Activated naive CD4-positive, alpha-beta T cell treated with anti-CD3 and anti-CD28 coated beads for 36 hours (primary cell): ENCODE measurements at regions not wholly inside any gene's neighbourhood (a gene's known extent, or its start where the extent isn't known, plus 50 kb on each side); places are given as distances from the start of the nearest gene placed in this dataset.

ENCODE experiments used
- CTCF ChIA-PET: fragments of 350-600 bp; sonication (Branson Sonifier 250); formaldehyde crosslinking; loops from one replicate; lab custom pipeline; 2021; ENCODE audit warnings: antibody characterized with exemption; lab: Charles Lee
- DNase-seq: peaks from one replicate; pipeline ENCODE4 v3.0.0-alpha.2; 2020
- H3K27ac Mint-ChIP-seq: one replicate; pipeline ENCODE4 v1.8.0; 2021; ENCODE audit warnings: mild to moderate bottlenecking, mixed read lengths
- H3K27me3 Mint-ChIP-seq: one replicate; pipeline ENCODE4 v1.8.0; 2021; ENCODE audit warnings: low read depth, mixed read lengths
- H3K36me3 Mint-ChIP-seq: one replicate; pipeline ENCODE4 v1.8.0; 2021; ENCODE audit warnings: low read depth, mixed read lengths
- H3K4me1 Mint-ChIP-seq: one replicate; pipeline ENCODE4 v1.8.0; 2021; ENCODE audit warnings: low read depth, mixed read lengths
- H3K4me3 Mint-ChIP-seq: one replicate; pipeline ENCODE4 v1.8.0; 2021; ENCODE audit warnings: mild to moderate bottlenecking, moderate library complexity, mixed read lengths
- H3K9me3 Mint-ChIP-seq: one replicate; pipeline ENCODE4 v1.8.0; 2021; ENCODE audit warnings: mixed read lengths
- intact Hi-C: fragments of 100-400 bp; cut with micrococcal nuclease; formaldehyde crosslinking; loops from one replicate; pipeline ENCODE4 v1.15.1; 2023

DNA sequence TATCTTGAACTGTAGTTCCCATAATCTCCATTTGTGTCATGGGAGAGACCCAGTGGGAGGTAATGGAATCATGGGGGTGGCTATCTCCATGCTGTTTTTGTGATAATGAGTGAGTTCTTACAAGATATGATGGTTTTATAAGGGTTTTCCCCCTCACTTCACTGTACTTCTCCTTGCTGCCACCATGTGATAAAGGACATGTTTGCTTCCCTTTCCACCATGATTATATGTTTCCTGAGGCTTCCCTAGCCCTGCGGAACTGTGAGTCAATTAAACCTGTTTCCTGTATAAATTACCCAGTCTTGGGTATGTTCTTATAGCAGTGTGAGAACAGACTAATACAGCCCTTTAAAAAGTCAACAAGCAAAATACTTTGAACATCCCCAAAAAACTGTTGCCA, 427.7 kb downstream of the HTR7 start:
- Mint-ChIP-seq H3K27ac (no peak overlapping the region), H3K27me3 (no peaks in the 10 kb centered on the region), H3K9me3 (no peaks in the 10 kb centered on the region), H3K4me1 (no peaks in the 10 kb centered on the region), H3K36me3 (no peaks in the 10 kb centered on the region), H3K4me3 (no peak overlapping the region)
- CTCF ChIA-PET, result no interaction called here
- no peak for DNase-seq
- intact Hi-C loops, result no loop called here

DNA sequence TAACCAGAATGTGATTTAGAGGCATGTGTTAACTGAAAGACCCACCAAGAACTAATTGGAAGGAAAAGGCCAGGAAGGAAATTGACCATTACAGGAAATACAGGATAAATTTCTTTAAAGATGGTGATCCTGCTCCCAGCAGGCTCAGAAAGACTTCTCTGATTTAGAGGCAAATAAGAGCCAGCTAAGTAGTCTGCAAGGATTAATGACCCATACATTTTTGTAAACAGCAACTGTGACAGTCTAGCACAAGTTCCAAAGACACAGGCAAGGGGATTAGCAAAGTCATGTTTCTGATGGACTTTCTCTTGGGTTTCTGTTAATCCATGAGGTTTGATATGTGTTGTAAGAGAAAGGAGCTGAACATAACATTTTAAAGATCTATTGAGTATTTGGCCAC, 425.0 kb downstream of the HTR7 start:
- no peak for DNase-seq
- H3K9me3 Mint-ChIP-seq, result no peaks in the 10 kb centered on the region
- H3K27ac Mint-ChIP-seq, result no peak overlapping the region
- intact Hi-C loops, result no loop called here
- no peaks in the 10 kb centered on the region for H3K36me3 Mint-ChIP-seq
- no peak overlapping the region for H3K4me3 Mint-ChIP-seq
- H3K4me1 Mint-ChIP-seq, result no peaks in the 10 kb centered on the region
- H3K27me3 Mint-ChIP-seq, result no peaks in the 10 kb centered on the region
- CTCF ChIA-PET, result no interaction called here

- no peaks in the 10 kb centered on the region for H3K27me3 Mint-ChIP-seq
- H3K4me3 Mint-ChIP-seq, result no peak overlapping the region
- H3K9me3 Mint-ChIP-seq, result no peaks in the 10 kb centered on the region
- H3K27ac Mint-ChIP-seq, result no peak overlapping the region
- no peak for DNase-seq
- H3K36me3 Mint-ChIP-seq, result no peaks in the 10 kb centered on the region
- CTCF ChIA-PET, result no interaction called here
- H3K4me1 Mint-ChIP-seq, result no peaks in the 10 kb centered on the region
- intact Hi-C loops, result no loop called here
These were observed 422.5 kb downstream of the HTR7 start for GRCh38 chr10:90435296-90435695.

GRCh38 chr10:90437452-90437851, 420.4 kb downstream of the HTR7 start:
- H3K4me3 Mint-ChIP-seq, result no peak overlapping the region
- no peaks in the 10 kb centered on the region for H3K36me3 Mint-ChIP-seq
- peaks cover 11% of the 10 kb centered on the region for H3K9me3 Mint-ChIP-seq
- H3K4me1 Mint-ChIP-seq, result no peaks in the 10 kb centered on the region
- CTCF ChIA-PET, result no interaction called here
- no peaks in the 10 kb centered on the region for H3K27me3 Mint-ChIP-seq
- no peak for DNase-seq
- no peak overlapping the region for H3K27ac Mint-ChIP-seq
- intact Hi-C loops, result no loop called here

GRCh38 chr10:90440870-90441269, 417.0 kb downstream of the HTR7 start:
- CTCF ChIA-PET, result no interaction called here
- no peaks in the 10 kb centered on the region for H3K36me3 Mint-ChIP-seq
- H3K27me3 Mint-ChIP-seq, result no peaks in the 10 kb centered on the region
- H3K4me3 Mint-ChIP-seq, result no peak overlapping the region
- no peaks in the 10 kb centered on the region for H3K4me1 Mint-ChIP-seq
- no peak for DNase-seq
- H3K9me3 Mint-ChIP-seq, result peaks cover 19% of the 10 kb centered on the region
- intact Hi-C loops, result no loop called here
- no peak overlapping the region for H3K27ac Mint-ChIP-seq

- no peak overlapping the region for H3K27ac Mint-ChIP-seq
- H3K9me3 Mint-ChIP-seq, result peaks cover 22% of the 10 kb centered on the region
- H3K27me3 Mint-ChIP-seq, result no peaks in the 10 kb centered on the region
- no peaks in the 10 kb centered on the region for H3K4me1 Mint-ChIP-seq
- no peaks in the 10 kb centered on the region for H3K36me3 Mint-ChIP-seq
- H3K4me3 Mint-ChIP-seq, result no peak overlapping the region
- DNase-seq, result no peak
- CTCF ChIA-PET, result no interaction called here
- intact Hi-C loops, result no loop called here
These were observed 414.5 kb downstream of the HTR7 start for GRCh38 chr10:90443342-90443741.

GRCh38 chr10:90447831-90448230, 410.0 kb downstream of the HTR7 start:
- no peak overlapping the region for H3K4me3 Mint-ChIP-seq
- peaks cover 7% of the 10 kb centered on the region for H3K9me3 Mint-ChIP-seq
- no peaks in the 10 kb centered on the region for H3K27me3 Mint-ChIP-seq
- CTCF ChIA-PET, result no interaction called here
- no peak for DNase-seq
- H3K27ac Mint-ChIP-seq, result no peak overlapping the region
- no peaks in the 10 kb centered on the region for H3K4me1 Mint-ChIP-seq
- H3K36me3 Mint-ChIP-seq, result no peaks in the 10 kb centered on the region
- intact Hi-C loops, result no loop called here

DNA sequence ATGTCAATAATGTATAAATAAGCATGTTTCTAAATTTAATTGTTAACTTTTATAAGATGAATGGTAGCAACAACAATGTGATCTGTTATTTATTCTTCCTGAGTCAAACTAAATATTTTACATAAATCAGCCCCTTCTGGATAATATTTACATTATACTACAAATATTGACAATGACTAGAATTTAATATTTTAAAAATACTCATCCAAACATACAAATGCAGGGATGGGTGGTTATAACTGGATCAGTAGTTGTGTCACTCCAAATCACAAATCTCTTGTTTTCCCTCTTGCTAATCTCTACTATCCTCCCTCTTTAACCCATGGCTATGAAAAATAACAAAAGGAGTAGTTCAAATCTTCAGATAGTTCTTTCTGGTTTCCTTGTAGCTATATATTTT, 407.0 kb downstream of the HTR7 start:
- no peak for DNase-seq
- H3K36me3 Mint-ChIP-seq, result no peaks in the 10 kb centered on the region
- H3K27me3 Mint-ChIP-seq, result no peaks in the 10 kb centered on the region
- H3K27ac Mint-ChIP-seq, result no peak overlapping the region
- H3K9me3 Mint-ChIP-seq, result peaks cover 3% of the 10 kb centered on the region
- no peak overlapping the region for H3K4me3 Mint-ChIP-seq
- CTCF ChIA-PET, result no interaction called here
- H3K4me1 Mint-ChIP-seq, result no peaks in the 10 kb centered on the region
- intact Hi-C loops, result no loop called here

DNA sequence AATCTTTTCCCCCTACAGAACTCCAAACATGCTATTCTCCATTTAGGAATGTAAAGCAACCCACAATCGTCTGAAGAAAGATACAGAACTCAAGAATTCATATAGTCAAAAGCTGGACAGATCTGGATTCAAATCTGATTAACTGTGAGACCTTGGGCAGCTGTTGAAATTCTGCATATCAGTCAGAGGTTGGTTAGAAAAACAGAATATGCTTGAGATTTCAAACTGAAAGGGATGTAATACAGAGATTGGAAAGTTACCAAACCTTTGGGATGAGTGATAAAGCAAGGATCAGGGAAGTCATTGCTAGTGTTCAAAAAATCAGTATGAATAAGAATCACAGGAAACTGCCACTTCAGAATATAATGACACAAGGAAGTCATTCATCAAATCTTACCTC, 406.6 kb downstream of the HTR7 start:
- CTCF ChIA-PET, result no interaction called here
- no peak overlapping the region for H3K4me3 Mint-ChIP-seq
- no peaks in the 10 kb centered on the region for H3K4me1 Mint-ChIP-seq
- intact Hi-C loops, result no loop called here
- H3K27ac Mint-ChIP-seq, result no peak overlapping the region
- DNase-seq, result no peak
- no peaks in the 10 kb centered on the region for H3K36me3 Mint-ChIP-seq
- peaks cover 2% of the 10 kb centered on the region for H3K9me3 Mint-ChIP-seq
- H3K27me3 Mint-ChIP-seq, result no peaks in the 10 kb centered on the region

DNA sequence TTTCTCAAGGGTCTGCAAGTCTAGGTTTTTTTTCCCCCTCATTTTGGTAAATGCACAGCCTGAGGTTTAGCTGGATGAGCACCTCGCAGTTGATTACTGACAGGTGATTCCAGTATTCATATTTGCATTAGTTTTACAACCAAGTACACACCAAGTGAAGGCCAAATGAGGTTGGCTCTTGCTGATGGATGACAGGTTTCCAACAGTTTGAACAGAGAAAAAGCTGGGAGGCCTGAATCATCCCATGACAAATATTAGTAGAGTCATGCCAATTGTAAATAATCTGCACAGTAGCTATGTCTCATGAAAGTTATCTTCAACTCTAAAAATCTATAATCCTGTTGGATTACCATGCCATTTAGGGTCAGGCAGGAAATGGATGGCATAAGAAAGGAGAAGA, 399.8 kb downstream of the HTR7 start:
- Mint-ChIP-seq H3K4me3 (no peak overlapping the region), H3K9me3 (no peaks in the 10 kb centered on the region), H3K4me1 (no peaks in the 10 kb centered on the region), H3K27me3 (peaks cover 3% of the 10 kb centered on the region), H3K36me3 (no peaks in the 10 kb centered on the region), H3K27ac (no peak overlapping the region)
- CTCF ChIA-PET, result no interaction called here
- intact Hi-C loops, result no loop called here
- DNase-seq, result no peak

GRCh38 chr10:90458571-90458970, 399.3 kb downstream of the HTR7 start:
- Mint-ChIP-seq H3K4me3 (no peak overlapping the region), H3K36me3 (no peaks in the 10 kb centered on the region), H3K27me3 (peaks cover 3% of the 10 kb centered on the region), H3K9me3 (no peaks in the 10 kb centered on the region), H3K4me1 (no peaks in the 10 kb centered on the region), H3K27ac (no peak overlapping the region)
- CTCF ChIA-PET, result no interaction called here
- intact Hi-C loops, result no loop called here
- DNase-seq, result no peak

DNA sequence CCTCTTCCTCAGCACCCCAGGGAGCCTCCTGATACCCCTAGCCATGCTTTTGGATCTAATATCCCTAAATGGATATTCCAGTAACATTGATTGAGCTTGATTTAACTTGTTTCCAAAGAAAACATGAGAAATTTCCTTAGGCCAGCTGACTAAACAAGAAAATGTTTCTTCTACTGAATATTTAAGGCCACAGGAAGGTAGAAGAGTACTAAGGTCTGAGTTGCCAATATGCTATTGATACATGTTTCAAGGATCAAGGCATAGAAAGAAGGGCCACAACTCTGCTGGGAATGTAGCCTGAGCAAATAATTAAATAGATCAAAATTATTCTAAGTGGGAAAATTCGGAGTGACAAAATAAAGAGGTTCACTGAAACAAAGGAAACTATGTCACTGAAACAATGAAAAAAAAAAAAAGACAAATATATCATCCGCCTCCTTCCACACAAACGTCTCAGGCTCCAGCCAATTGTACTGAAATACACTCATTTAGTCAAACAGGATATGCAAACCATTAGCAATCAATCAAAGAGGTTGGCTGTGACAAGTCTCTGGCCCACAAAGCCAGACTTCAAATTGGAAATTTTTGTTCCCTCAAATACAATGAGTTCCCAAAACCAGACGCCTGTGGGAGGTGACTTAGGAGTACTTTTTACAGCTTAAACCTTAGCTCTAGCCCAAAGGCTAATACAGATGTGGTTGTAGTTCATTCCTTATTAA, 396.2 kb downstream of the HTR7 start:
- intact Hi-C loops, result no loop called here
- Mint-ChIP-seq H3K9me3 (no peaks in the 10 kb centered on the region), H3K27me3 (peaks cover 3% of the 10 kb centered on the region), H3K4me1 (no peaks in the 10 kb centered on the region), H3K4me3 (no peak overlapping the region), H3K27ac (no peak overlapping the region), H3K36me3 (no peaks in the 10 kb centered on the region)
- CTCF ChIA-PET, result no interaction called here
- no peak for DNase-seq

GRCh38 chr10:90462749-90463470, 394.9 kb downstream of the HTR7 start:
- Mint-ChIP-seq H3K36me3 (no peaks in the 10 kb centered on the region), H3K4me3 (no peak overlapping the region), H3K27ac (no peak overlapping the region), H3K27me3 (peaks cover 3% of the 10 kb centered on the region), H3K9me3 (no peaks in the 10 kb centered on the region), H3K4me1 (no peaks in the 10 kb centered on the region)
- CTCF ChIA-PET, result no interaction called here
- no peak for DNase-seq
- intact Hi-C loops, result no loop called here
